ENCODE measurements at regions not wholly inside any gene's neighbourhood (a gene's known extent, or its start where the extent isn't known, plus 50 kb on each side); places are given as distances from the start of the nearest gene placed in this dataset.
"Not testable (repeated sequence)": the region's sequence is repeated elsewhere in the genome, so short reads cannot be mapped to it uniquely, and the experiment has no call there.

GRCh38 chr22:48720662-48721394 lies 1106.8 kb downstream of the BRD1 start:
- DNase-seq (ENCODE audit: low read depth): no peak

GRCh38 chr22:48719978-48720661 lies 1107.6 kb downstream of the BRD1 start:
- DNase-seq (ENCODE audit: low read depth): no peak

GRCh38 chr22:48718818-48719500 lies 1108.7 kb downstream of the BRD1 start:
- DNase-seq (ENCODE audit: low read depth): no peak

- DNase-seq (ENCODE audit: low read depth): no peak
Measured at GRCh38 chr22:48717883-48718817, 1109.5 kb downstream of the BRD1 start.

DNA sequence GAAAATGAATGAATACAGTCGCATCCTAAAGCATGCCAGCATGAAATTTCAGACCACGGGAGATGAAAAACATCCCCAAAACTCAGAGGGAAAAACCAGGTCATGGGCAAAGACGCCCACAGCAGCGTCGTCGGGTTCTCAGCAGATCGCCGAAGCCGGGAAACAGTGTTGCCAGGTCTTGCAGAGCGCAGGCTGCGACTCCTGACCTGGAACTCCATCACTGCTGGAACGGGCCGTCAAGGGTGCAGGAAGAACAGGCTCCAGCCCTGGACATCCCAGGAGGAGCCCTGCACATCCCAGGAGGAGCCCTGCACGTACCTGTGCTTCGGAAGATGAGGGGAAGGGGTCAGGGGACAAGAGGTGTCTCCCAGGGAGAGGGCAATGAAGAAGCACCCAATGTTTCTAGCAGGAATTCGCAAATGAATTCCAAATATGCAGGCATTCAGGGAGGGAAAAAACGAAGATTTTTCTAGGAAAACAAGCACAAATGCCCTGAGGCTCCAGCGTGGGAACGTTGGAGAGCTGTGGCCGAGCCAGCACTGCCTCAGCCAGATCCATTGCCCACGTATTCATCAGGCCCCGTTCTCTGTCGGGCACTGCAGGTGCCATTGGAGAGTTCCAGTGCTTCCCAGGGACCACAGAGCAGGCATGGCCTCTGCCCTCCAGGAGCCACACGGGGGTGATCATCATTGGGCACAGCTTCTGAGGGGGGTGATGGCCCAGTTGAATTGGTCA lies 1110.4 kb downstream of the BRD1 start:
- no peak for DNase-seq (ENCODE audit: low read depth)

DNA sequence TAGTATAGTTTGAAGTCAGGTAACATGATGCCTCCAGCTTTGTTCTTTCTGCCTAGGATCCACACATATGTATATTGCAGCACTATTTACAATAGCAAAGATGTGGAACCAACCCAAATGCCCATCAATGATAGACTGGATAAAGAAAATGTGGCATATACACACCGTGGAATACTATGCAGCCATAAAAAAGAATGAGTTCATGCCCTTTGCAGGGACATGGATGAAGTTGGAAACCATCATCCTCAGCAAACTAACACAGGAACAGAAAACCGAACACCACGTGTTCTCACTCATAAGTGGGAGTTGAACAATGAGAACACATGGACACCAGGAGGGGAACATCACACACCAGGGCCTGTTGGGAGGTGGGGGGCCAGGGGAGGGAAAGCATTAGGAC lies 1111.5 kb downstream of the BRD1 start:
- not testable (repeated sequence) for DNase-seq (ENCODE audit: low read depth)

DNA sequence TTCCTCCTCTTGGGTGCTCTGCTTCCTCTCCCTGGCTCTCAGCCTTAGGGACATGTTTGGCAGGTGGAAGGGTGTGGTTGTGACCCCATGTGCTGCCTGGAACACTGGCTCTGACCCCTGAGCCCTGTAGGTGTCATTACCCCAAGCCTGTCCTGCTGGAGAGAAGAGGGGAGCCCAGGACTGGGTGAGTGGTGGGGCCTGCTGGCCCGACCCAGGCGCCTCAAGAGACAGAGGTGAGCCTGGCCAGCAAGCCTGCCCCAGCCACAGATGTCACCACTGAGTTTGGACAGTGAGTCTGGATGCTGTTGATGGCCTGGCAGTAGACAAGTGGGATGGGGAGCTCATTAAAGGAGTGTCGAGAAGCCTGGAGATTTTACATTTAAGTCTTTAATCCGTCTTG lies 1112.2 kb downstream of the BRD1 start:
- DNase-seq (ENCODE audit: low read depth): no peak

GRCh38 chr22:48714231-48714630 lies 1113.4 kb downstream of the BRD1 start:
- no peak for DNase-seq (ENCODE audit: low read depth)

GRCh38 chr22:48713272-48714205 lies 1114.1 kb downstream of the BRD1 start:
- no peak for DNase-seq (ENCODE audit: low read depth)

DNA sequence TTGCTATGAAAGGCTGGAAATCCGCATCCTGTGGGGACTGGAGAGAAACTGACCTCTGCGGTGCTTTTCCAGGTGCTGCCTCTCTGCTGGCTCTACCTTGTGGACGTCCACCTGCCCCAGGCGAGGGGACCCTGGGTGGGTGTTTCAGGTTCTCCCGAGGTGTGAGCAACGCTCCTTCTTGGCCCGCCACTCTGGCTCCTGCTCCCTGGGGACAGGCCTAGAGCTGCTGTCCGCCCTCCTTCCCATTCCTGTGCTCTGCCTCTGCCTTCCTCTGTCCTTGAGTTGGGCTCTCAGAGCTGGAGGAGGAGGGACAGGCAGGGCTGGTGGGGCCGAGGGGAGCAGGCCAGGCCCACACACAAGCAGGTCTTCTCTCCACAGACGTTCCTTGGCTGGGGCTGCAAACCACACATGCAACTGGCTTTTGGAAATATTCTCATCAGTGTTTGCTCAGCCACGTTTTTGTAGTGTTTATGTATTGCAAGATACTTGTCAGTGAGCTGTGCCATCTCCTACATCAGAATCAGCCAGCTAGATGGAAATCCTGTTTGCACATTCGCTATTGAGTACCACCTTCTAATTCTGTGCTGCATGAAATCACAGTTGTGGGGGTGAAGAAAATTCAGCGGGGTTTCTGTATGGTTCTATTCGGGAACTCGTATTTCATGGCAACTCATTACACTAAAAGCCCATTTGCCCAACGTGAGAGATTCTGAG lies 1115.0 kb downstream of the BRD1 start:
- no peak for DNase-seq (ENCODE audit: low read depth)

- DNase-seq (ENCODE audit: low read depth): no peak
Measured at GRCh38 chr22:48711669-48712068, 1116.0 kb downstream of the BRD1 start.

DNA sequence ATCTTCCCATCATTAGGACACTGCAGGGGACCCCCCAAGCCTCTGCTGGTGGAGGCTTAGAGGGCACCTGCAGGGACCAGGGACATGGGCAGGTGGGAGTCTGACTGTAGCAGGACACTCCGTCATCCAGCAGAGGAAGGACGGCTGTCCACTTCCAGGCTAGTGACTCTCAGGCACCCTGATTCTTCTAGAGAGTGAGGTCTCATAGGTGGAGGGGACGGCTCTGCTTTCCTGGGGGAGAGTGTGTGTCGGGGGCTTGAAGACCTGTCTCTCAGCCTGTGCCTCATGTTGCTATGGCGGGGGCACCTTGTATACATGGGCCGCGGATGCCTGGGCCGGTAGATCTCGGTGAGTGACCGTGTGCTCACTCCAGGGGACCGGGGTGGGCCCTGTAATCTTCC lies 1116.6 kb downstream of the BRD1 start:
- no peak for DNase-seq (ENCODE audit: low read depth)

GRCh38 chr22:48710410-48710809 lies 1117.3 kb downstream of the BRD1 start:
- no peak for DNase-seq (ENCODE audit: low read depth)

- no peak for DNase-seq (ENCODE audit: low read depth)
Measured at GRCh38 chr22:48709976-48710375, 1117.7 kb downstream of the BRD1 start.

- no peak for DNase-seq (ENCODE audit: low read depth)
Measured at GRCh38 chr22:48709453-48709852, 1118.2 kb downstream of the BRD1 start.

- no peak for DNase-seq (ENCODE audit: low read depth)
Measured at GRCh38 chr22:48708558-48709245, 1119.0 kb downstream of the BRD1 start.

DNA sequence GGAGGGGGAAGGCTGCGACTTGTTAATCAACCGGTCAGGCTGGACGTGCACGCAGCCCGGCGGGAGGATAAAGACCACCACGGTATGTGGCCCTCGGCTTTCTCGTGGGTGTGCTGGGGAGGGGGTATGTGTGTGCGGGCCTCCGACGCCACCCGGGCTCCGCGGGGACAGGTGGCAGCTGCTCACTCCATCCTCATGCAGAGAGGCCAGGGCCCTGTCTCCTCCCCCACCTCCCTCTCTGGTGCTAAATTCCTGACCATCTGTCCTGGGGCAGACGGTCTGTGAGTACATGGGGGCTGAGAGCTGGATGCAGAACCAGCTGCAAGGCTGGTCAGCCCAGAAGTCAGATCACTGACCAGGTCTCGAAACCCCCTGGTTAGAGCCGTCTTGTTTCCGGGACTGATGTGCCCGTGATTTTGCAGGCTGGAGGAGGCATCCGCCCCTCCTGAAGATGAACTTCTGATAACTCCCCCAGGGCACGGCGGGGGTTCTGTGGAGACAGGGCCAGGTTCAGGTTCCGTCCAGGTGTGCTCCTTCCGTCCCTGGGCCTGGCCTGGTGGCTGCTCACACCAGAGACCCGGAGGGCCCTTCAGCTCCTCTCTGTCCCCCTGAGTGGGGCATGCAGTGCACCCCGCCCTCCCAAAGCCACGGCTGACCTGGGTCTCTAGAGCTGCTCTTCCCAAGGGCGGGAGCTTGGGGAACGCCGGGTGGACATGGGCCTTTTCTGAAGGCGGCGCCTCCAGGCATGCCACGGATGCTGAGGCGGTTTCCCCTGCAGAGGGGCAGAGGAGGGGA lies 1119.7 kb downstream of the BRD1 start:
- no peak for DNase-seq (ENCODE audit: low read depth)

Data from stimulated activated CD8-positive, alpha-beta memory T cell treated with anti-CD3 and anti-CD28 coated beads, Interleukin-12 subunit alpha, Interleukin-12 subunit beta, amount 100 ng/mL, for 1 hour (primary cell).